ENCODE measurements at regions not wholly inside any gene's neighbourhood (a gene's known extent, or its start where the extent isn't known, plus 50 kb on each side); places are given as distances from the start of the nearest gene placed in this dataset.
"Not testable (repeated sequence)": the region's sequence is repeated elsewhere in the genome, so short reads cannot be mapped to it uniquely, and the experiment has no call there.

- Histone ChIP-seq H3K36me3 (ENCODE audit: insufficient read depth, low read length) (no peaks in the 10 kb centered on the region), H3K4me3 (ENCODE audit: low read length in 2 of 2) (no peak overlapping the region), H3K4me1 (ENCODE audit: insufficient read depth, low read length) (no peaks in the 10 kb centered on the region), H3K9me3 (ENCODE audit: control insufficient read depth in 1 of 2, low read length in 2 of 2) (no peaks in the 10 kb centered on the region), H3K27me3 (ENCODE audit: insufficient read depth, low read length) (no peaks in the 10 kb centered on the region), H3K27ac (ENCODE audit: low read depth, low read length) (no peak overlapping the region)
- CTCF ChIA-PET (ENCODE audit: partially characterized antibody), result no interaction called here
- Mint-ChIP-seq H3K4me3 (no peak overlapping the region), H3K27me3 (no peaks in the 10 kb centered on the region), H3K36me3 (no peaks in the 10 kb centered on the region), H3K9me3 (peaks cover 0 to 17% (median 8%) of the 10 kb centered on the region in 8 donors), H3K27ac (no peak overlapping the region), H3K4me1 (no peaks in the 10 kb centered on the region)
- intact Hi-C loops (cut with micrococcal nuclease), result no loop called here
- no peak for DNase-seq
- POLR2A ChIA-PET (ENCODE audit: partially characterized antibody), result no interaction called here
These were observed 1644.5 kb upstream of the NUDT12 start for GRCh38 chr5:105207066-105207465.

- DNase-seq, result no peak
- Histone ChIP-seq H3K9me3 (ENCODE audit: control insufficient read depth in 1 of 2, low read length in 2 of 2) (no peaks in the 10 kb centered on the region), H3K27ac (ENCODE audit: low read depth, low read length) (no peak overlapping the region), H3K27me3 (ENCODE audit: insufficient read depth, low read length) (no peaks in the 10 kb centered on the region), H3K4me3 (ENCODE audit: low read length in 2 of 2) (no peak overlapping the region), H3K4me1 (ENCODE audit: insufficient read depth, low read length) (no peaks in the 10 kb centered on the region), H3K36me3 (ENCODE audit: insufficient read depth, low read length) (no peaks in the 10 kb centered on the region)
- no peak overlapping the region for H3K27ac Mint-ChIP-seq
- H3K4me3 Mint-ChIP-seq, result no peak overlapping the region
- peaks cover 0 to 22% (median 8%) of the 10 kb centered on the region in 8 donors for H3K9me3 Mint-ChIP-seq
- ChIA-PET POLR2A (ENCODE audit: partially characterized antibody) (no interaction called here), CTCF (ENCODE audit: partially characterized antibody) (no interaction called here)
- H3K36me3 Mint-ChIP-seq, result no peaks in the 10 kb centered on the region
- H3K4me1 Mint-ChIP-seq, result no peaks in the 10 kb centered on the region
- intact Hi-C loops (cut with micrococcal nuclease), result no loop called here
- no peaks in the 10 kb centered on the region for H3K27me3 Mint-ChIP-seq
These were observed 1634.9 kb upstream of the NUDT12 start for GRCh38 chr5:105197531-105197930.

- H3K4me1 ChIP-seq (ENCODE audit: insufficient read depth, low read length), result no peaks in the 10 kb centered on the region
- H3K27ac ChIP-seq (ENCODE audit: low read depth, low read length), result no peak overlapping the region
- H3K4me3 ChIP-seq (ENCODE audit: low read length in 2 of 2), result no peak overlapping the region
- H3K9me3 ChIP-seq (ENCODE audit: control insufficient read depth in 1 of 2, low read length in 2 of 2), result no peaks in the 10 kb centered on the region
- Mint-ChIP-seq H3K27me3 (no peaks in the 10 kb centered on the region), H3K36me3 (no peaks in the 10 kb centered on the region), H3K4me1 (no peaks in the 10 kb centered on the region), H3K27ac (no peak overlapping the region), H3K9me3 (peaks cover 0 to 18% (median 4%) of the 10 kb centered on the region in 8 donors), H3K4me3 (no peak overlapping the region)
- ChIA-PET POLR2A (ENCODE audit: partially characterized antibody) (no interaction called here), CTCF (ENCODE audit: partially characterized antibody) (no interaction called here)
- no peaks in the 10 kb centered on the region for H3K36me3 ChIP-seq (ENCODE audit: insufficient read depth, low read length)
- intact Hi-C loops (cut with micrococcal nuclease), result no loop called here
- no peak for DNase-seq
- no peaks in the 10 kb centered on the region for H3K27me3 ChIP-seq (ENCODE audit: insufficient read depth, low read length)
These were observed 1633.2 kb upstream of the NUDT12 start for GRCh38 chr5:105195765-105196164.

- H3K9me3 ChIP-seq (ENCODE audit: control insufficient read depth in 1 of 2, low read length in 2 of 2), result no peaks in the 10 kb centered on the region
- intact Hi-C loops (cut with micrococcal nuclease), result no loop called here
- Mint-ChIP-seq H3K27me3 (no peaks in the 10 kb centered on the region), H3K36me3 (no peaks in the 10 kb centered on the region), H3K27ac (no peak overlapping the region), H3K9me3 (peaks cover under 1 to 18% (median 11%) of the 10 kb centered on the region in 8 donors), H3K4me3 (no peak overlapping the region), H3K4me1 (no peaks in the 10 kb centered on the region)
- no peaks in the 10 kb centered on the region for H3K36me3 ChIP-seq (ENCODE audit: insufficient read depth, low read length)
- POLR2A ChIA-PET (ENCODE audit: partially characterized antibody), result no interaction called here
- no peaks in the 10 kb centered on the region for H3K27me3 ChIP-seq (ENCODE audit: insufficient read depth, low read length)
- H3K27ac ChIP-seq (ENCODE audit: low read depth, low read length), result no peak overlapping the region
- DNase-seq, result no peak
- H3K4me1 ChIP-seq (ENCODE audit: insufficient read depth, low read length), result no peaks in the 10 kb centered on the region
- CTCF ChIA-PET (ENCODE audit: partially characterized antibody), result no interaction called here
- no peak overlapping the region for H3K4me3 ChIP-seq (ENCODE audit: low read length in 2 of 2)
These were observed 1610.3 kb upstream of the NUDT12 start for GRCh38 chr5:105172918-105173317.

- Histone ChIP-seq H3K9me3 (ENCODE audit: control insufficient read depth in 1 of 2, low read length in 2 of 2) (no peaks in the 10 kb centered on the region), H3K4me3 (ENCODE audit: low read length in 2 of 2) (no peak overlapping the region), H3K27me3 (ENCODE audit: insufficient read depth, low read length) (no peaks in the 10 kb centered on the region), H3K4me1 (ENCODE audit: insufficient read depth, low read length) (no peaks in the 10 kb centered on the region), H3K36me3 (ENCODE audit: insufficient read depth, low read length) (no peaks in the 10 kb centered on the region), H3K27ac (ENCODE audit: low read depth, low read length) (no peak overlapping the region)
- DNase-seq, result no peak
- H3K9me3 Mint-ChIP-seq, result peaks cover 5 to 26% (median 14%) of the 10 kb centered on the region in 8 donors
- intact Hi-C loops (cut with micrococcal nuclease), result no loop called here
- H3K4me1 Mint-ChIP-seq, result no peaks in the 10 kb centered on the region
- no peaks in the 10 kb centered on the region for H3K36me3 Mint-ChIP-seq
- ChIA-PET CTCF (ENCODE audit: partially characterized antibody) (no interaction called here), POLR2A (ENCODE audit: partially characterized antibody) (no interaction called here)
- H3K27ac Mint-ChIP-seq, result no peak overlapping the region
- no peak overlapping the region for H3K4me3 Mint-ChIP-seq
- H3K27me3 Mint-ChIP-seq, result no peaks in the 10 kb centered on the region
These were observed 1606.2 kb upstream of the NUDT12 start for GRCh38 chr5:105168806-105169205.

- DNase-seq, result no peak
- ChIA-PET CTCF (ENCODE audit: partially characterized antibody) (no interaction called here), POLR2A (ENCODE audit: partially characterized antibody) (no interaction called here)
- Mint-ChIP-seq H3K4me1 (no peaks in the 10 kb centered on the region), H3K27ac (no peak overlapping the region), H3K9me3 (peaks cover 5 to 33% (median 20%) of the 10 kb centered on the region in 8 donors), H3K27me3 (no peaks in the 10 kb centered on the region), H3K36me3 (no peaks in the 10 kb centered on the region), H3K4me3 (no peak overlapping the region)
- Histone ChIP-seq H3K27me3 (ENCODE audit: insufficient read depth, low read length) (no peaks in the 10 kb centered on the region), H3K4me1 (ENCODE audit: insufficient read depth, low read length) (no peaks in the 10 kb centered on the region), H3K4me3 (ENCODE audit: low read length in 2 of 2) (no peak overlapping the region), H3K9me3 (ENCODE audit: control insufficient read depth in 1 of 2, low read length in 2 of 2) (no peaks in the 10 kb centered on the region), H3K36me3 (ENCODE audit: insufficient read depth, low read length) (no peaks in the 10 kb centered on the region), H3K27ac (ENCODE audit: low read depth, low read length) (no peak overlapping the region)
- intact Hi-C loops (cut with micrococcal nuclease), result no loop called here
These were observed 1604.5 kb upstream of the NUDT12 start for GRCh38 chr5:105167092-105167491.

- Mint-ChIP-seq H3K27ac (no peak overlapping the region), H3K4me1 (no peaks in the 10 kb centered on the region), H3K36me3 (no peaks in the 10 kb centered on the region), H3K27me3 (no peaks in the 10 kb centered on the region), H3K4me3 (no peak overlapping the region), H3K9me3 (peaks cover 8 to 37% (median 22%) of the 10 kb centered on the region in 8 donors)
- H3K27ac ChIP-seq (ENCODE audit: low read depth, low read length), result no peak overlapping the region
- CTCF ChIA-PET (ENCODE audit: partially characterized antibody), result no interaction called here
- POLR2A ChIA-PET (ENCODE audit: partially characterized antibody), result no interaction called here
- no peak overlapping the region for H3K4me3 ChIP-seq (ENCODE audit: low read length in 2 of 2)
- no peak for DNase-seq
- intact Hi-C loops (cut with micrococcal nuclease), result no loop called here
- H3K36me3 ChIP-seq (ENCODE audit: insufficient read depth, low read length), result no peaks in the 10 kb centered on the region
- no peaks in the 10 kb centered on the region for H3K27me3 ChIP-seq (ENCODE audit: insufficient read depth, low read length)
- no peaks in the 10 kb centered on the region for H3K4me1 ChIP-seq (ENCODE audit: insufficient read depth, low read length)
- H3K9me3 ChIP-seq (ENCODE audit: control insufficient read depth in 1 of 2, low read length in 2 of 2), result no peaks in the 10 kb centered on the region
These were observed 1601.0 kb upstream of the NUDT12 start for GRCh38 chr5:105163547-105163946.

- H3K27me3 Mint-ChIP-seq; H3K9me3 ChIP-seq (ENCODE audit: control insufficient read depth in 1 of 2, low read length in 2 of 2); H3K4me3 ChIP-seq (ENCODE audit: low read length in 2 of 2); POLR2A ChIA-PET (ENCODE audit: partially characterized antibody); H3K27me3 ChIP-seq (ENCODE audit: insufficient read depth, low read length); H3K36me3 ChIP-seq (ENCODE audit: insufficient read depth, low read length); H3K4me1 ChIP-seq (ENCODE audit: insufficient read depth, low read length); intact Hi-C loops (cut with micrococcal nuclease); H3K4me3 Mint-ChIP-seq; H3K27ac ChIP-seq (ENCODE audit: low read depth, low read length); H3K36me3 Mint-ChIP-seq; H3K27ac Mint-ChIP-seq; CTCF ChIA-PET (ENCODE audit: partially characterized antibody); DNase-seq; H3K4me1 Mint-ChIP-seq: not testable (repeated sequence)
- H3K9me3 Mint-ChIP-seq, result peaks cover 3 to 31% (median 20%) of the 10 kb centered on the region in 8 donors
These were observed 1600.0 kb upstream of the NUDT12 start for GRCh38 chr5:105162557-105162956.
